ENCODE measurements at regions not wholly inside any gene's neighbourhood (a gene's known extent, or its start where the extent isn't known, plus 50 kb on each side); places are given as distances from the start of the nearest gene placed in this dataset.

DNA sequence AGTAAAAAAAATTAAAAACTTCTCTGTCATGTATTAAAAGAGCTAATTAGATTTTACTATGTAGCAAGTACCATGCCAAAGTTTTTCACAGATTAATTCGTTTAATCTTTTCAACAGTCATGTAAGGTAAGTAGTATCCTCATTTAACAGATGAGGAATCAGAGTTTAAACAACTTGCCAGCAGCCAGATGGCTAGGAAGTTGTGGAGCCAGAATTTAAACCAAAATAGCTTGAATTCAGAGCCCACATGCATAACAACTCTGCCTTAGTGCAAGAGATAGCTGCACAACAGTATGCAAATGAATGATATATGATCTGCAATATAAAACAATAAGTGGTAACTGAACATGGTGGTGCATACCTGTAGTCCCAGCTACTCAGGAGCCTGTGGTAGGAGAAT, 75.3 kb downstream of the NAP1L3 start:
- DNase-seq (ENCODE audit: low spot score) (no peak), FAIRE-seq (no peak)

DNA sequence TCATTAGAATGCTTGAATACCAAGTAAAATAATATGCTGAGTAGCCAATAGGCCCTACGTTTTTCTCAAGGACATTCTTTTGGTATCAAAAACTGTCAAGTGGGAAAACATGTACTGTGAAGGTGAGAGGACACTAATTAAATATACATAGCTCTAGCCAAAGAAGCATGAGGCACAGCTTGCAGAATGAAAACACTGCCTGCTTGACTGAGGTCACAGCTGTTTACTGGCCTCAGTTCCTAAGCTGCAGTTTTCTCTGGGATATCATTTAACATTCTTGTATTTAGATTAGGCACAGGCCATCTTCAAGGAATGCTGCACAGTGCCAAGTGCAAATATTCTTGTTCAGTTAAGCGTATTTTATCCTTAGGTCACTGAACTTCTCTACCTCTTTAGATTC, 78.6 kb downstream of the NAP1L3 start:
- DNase-seq (ENCODE audit: low spot score) (no peak), FAIRE-seq (no peak)

DNA sequence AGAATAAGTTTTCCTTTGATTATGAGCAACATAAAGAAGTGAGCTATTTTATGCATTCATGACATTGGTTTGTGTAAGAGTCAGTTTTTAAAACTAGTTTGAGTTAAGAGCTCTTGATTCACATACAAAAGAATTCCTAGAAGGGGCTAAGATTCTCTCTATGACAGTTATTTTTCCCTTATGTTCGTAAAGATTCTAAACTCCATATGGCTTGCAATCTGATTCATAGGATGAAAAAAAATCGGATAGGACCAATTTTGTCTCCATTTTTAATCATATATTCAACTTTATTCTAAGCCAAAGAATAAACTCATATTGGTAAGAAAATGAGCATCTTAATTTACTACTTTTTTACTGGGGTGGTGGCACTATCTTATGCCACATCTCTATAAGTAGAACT, 79.4 kb downstream of the NAP1L3 start:
- DNase-seq (ENCODE audit: low spot score) (no peak), FAIRE-seq (no peak)

DNA sequence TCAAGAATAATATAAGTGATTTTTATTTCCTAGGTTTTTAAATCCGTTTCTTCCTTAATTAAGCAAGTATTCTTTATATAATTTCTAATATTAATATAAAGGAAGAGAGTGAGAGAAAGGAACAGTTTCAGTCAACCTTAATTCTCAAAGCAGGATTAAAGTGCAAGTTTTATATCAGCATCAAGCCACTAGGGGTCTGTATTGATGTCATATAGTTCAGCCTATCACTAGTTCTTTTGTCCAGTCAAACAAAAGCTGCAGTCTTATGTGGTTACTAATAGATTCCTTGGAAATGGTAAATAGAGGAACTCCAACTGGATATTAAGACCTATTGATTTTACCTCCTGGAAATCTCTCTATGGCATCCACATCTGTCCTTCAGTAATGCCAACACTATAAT, 82.0 kb downstream of the NAP1L3 start:
- FAIRE-seq: no peak
- DNase-seq (ENCODE audit: low spot score): peak; percentile 2

DNA sequence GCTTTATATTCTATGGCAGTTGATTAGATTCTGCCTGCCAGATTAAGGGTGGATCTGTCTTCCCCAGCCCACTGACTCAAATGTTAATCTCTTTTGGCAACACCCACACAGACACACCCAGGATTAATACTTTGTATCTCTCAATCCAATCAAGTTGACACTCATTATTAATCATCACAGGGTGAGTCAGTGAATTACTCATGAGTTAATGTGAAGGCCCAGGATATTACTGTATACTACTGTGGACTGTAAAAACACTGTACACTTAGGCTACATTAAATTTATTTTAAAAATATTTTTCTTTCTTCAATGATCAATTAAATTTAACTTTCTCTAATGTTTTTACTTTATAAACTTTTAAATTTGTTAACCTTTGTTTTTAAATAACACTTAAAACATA, 87.7 kb downstream of the NAP1L3 start:
- FAIRE-seq (no peak), DNase-seq (ENCODE audit: low spot score) (no peak)

DNA sequence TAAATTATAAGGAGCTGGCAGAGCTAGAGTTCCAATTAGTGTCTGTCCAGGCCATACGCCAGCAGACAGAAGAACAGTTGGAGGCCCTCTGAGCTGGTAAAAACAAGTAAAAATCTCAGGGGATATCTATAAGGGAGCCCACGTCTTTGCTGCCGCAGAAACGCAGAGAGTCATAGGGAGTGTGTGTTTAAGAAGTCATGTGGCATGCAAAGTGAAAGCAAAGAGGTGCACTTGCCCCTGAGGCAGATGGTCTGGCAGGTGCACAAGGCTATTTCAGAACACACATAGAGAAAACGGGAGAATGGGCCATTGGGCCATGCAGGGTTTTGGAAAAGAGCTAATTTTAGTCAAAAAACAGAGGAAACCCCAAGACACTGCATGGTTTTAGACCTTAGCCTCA, 92.7 kb downstream of the NAP1L3 start:
- DNase-seq (ENCODE audit: low spot score) (no peak), FAIRE-seq (no peak)

DNA sequence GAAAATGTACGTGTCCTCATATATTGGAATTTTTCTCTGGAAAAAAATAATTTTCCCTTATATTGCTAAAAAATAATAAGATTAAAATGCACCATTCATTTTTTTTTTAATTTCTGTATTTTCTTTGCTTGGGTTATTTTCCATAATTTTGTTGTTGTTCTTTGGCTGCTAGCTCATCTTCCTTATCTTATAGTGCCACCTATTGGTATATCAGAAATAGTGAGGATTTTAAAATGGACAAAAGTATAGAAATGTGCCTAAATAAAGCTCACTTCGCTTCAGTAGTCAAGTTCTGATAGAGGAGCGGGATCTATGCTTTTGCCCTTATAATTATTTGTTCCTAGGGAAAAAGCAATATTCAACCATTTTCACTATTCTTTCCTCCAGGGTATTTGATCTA, 134.8 kb downstream of the NAP1L3 start:
- FAIRE-seq: no peak
- peak; percentile 4 for DNase-seq (ENCODE audit: low spot score)

DNA sequence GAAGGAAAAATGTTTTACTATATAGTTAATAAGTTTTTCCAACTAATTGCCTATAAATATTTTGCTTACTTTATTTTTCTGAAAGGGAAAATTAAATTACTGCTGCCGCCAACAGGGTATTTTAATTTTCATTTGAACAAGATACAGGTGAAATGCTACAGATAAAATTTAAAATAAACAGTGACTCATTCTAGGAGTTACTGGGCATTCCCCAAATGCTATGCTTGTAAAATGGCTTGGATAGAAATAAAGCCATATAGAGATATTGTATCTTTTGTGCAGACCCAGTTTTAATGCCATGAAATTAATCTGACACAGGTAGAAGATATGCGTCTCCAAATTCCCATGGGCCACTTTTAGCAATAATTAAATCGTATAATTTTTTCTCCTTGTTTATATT, 144.5 kb downstream of the NAP1L3 start:
- DNase-seq (ENCODE audit: low spot score): no peak
- FAIRE-seq: no peak
